ENCODE measurements at regions not wholly inside any gene's neighbourhood (a gene's known extent, or its start where the extent isn't known, plus 50 kb on each side); places are given as distances from the start of the nearest gene placed in this dataset.

- no peak for TF ChIP-seq CTCF (IDR thresholded peaks at IDR 0.05; ENCODE audit: insufficient read depth, low read length, poor library complexity, severe bottlenecking)
- Histone ChIP-seq H3K4me3 (replicated peaks; ENCODE audit: low read depth, low read length) (no peak overlapping the region), H3K36me3 (ENCODE audit: control insufficient read depth, insufficient read depth, low read length) (peaks cover 9% of the 10 kb centered on the region), H3K27me3 (replicated peaks; ENCODE audit: control insufficient read depth, insufficient read depth, low read length) (no peaks in the 10 kb centered on the region)
- DNase-seq (ENCODE audit: extremely low read depth, insufficient read length) = no peak
Observed at GRCh38 chr22:49586244-49586748, 241.4 kb downstream of the BRD1 start.

- no peak overlapping the region for H3K4me3 ChIP-seq (replicated peaks; ENCODE audit: low read depth, low read length)
- no peaks in the 10 kb centered on the region for H3K27me3 ChIP-seq (replicated peaks; ENCODE audit: control insufficient read depth, insufficient read depth, low read length)
- no peak for DNase-seq (ENCODE audit: extremely low read depth, insufficient read length)
- no peak for TF ChIP-seq CTCF (IDR thresholded peaks at IDR 0.05; ENCODE audit: insufficient read depth, low read length, poor library complexity, severe bottlenecking)
- peaks cover 9% of the 10 kb centered on the region for H3K36me3 ChIP-seq (ENCODE audit: control insufficient read depth, insufficient read depth, low read length)
Observed at GRCh38 chr22:49585461-49586243, 242.0 kb downstream of the BRD1 start.

GRCh38 chr22:49583886-49584505 lies 243.7 kb downstream of the BRD1 start:
- no peak for TF ChIP-seq CTCF (IDR thresholded peaks at IDR 0.05; ENCODE audit: insufficient read depth, low read length, poor library complexity, severe bottlenecking)
- Histone ChIP-seq H3K27me3 (replicated peaks; ENCODE audit: control insufficient read depth, insufficient read depth, low read length) (no peaks in the 10 kb centered on the region), H3K36me3 (ENCODE audit: control insufficient read depth, insufficient read depth, low read length) (peaks cover 9% of the 10 kb centered on the region), H3K4me3 (replicated peaks; ENCODE audit: low read depth, low read length) (no peak overlapping the region)
- DNase-seq (ENCODE audit: extremely low read depth, insufficient read length) = no peak

GRCh38 chr22:49583341-49583740 lies 244.3 kb downstream of the BRD1 start:
- Histone ChIP-seq H3K27me3 (replicated peaks; ENCODE audit: control insufficient read depth, insufficient read depth, low read length) (no peaks in the 10 kb centered on the region), H3K36me3 (ENCODE audit: control insufficient read depth, insufficient read depth, low read length) (peaks cover 9% of the 10 kb centered on the region), H3K4me3 (replicated peaks; ENCODE audit: low read depth, low read length) (no peak overlapping the region)
- no peak for TF ChIP-seq CTCF (IDR thresholded peaks at IDR 0.05; ENCODE audit: insufficient read depth, low read length, poor library complexity, severe bottlenecking)
- DNase-seq (ENCODE audit: extremely low read depth, insufficient read length) = no peak

- H3K4me3 ChIP-seq (replicated peaks; ENCODE audit: low read depth, low read length) = no peak overlapping the region
- no peak for DNase-seq (ENCODE audit: extremely low read depth, insufficient read length)
- no peak for TF ChIP-seq CTCF (IDR thresholded peaks at IDR 0.05; ENCODE audit: insufficient read depth, low read length, poor library complexity, severe bottlenecking)
- no peaks in the 10 kb centered on the region for H3K27me3 ChIP-seq (replicated peaks; ENCODE audit: control insufficient read depth, insufficient read depth, low read length)
- peaks cover 9% of the 10 kb centered on the region for H3K36me3 ChIP-seq (ENCODE audit: control insufficient read depth, insufficient read depth, low read length)
Observed at GRCh38 chr22:49582678-49583077, 245.0 kb downstream of the BRD1 start.
